Neutrophil (primary cell): ENCODE measurements at regions not wholly inside any gene's neighbourhood (a gene's known extent, or its start where the extent isn't known, plus 50 kb on each side); places are given as distances from the start of the nearest gene placed in this dataset.

Experiments
- H3K27ac ChIP-seq: fragments of 200-600 bp; sonication (generic); 2 replicates; pipeline ENCODE4 v1.5.1; 2016; ENCODE audit warnings: mild to moderate bottlenecking, moderate library complexity
- H3K27me3 ChIP-seq: fragments of 200-600 bp; sonication (generic); 2 replicates; pipeline ENCODE4 v1.6.0; 2016; ENCODE audit warnings: mild to moderate bottlenecking
- H3K36me3 ChIP-seq: fragments of 200-600 bp; sonication (generic); 2 replicates; pipeline ENCODE4 v1.5.1; 2017
- H3K4me1 ChIP-seq, 2 experiments: fragments of 200-600 bp in 1 of 2; sonication (generic) in 1 of 2; 1 replicate in 1 of 2; 2 replicates in 1 of 2; pipeline versions ENCODE4 v1.5.1 to v1.6.1; 2013 to 2016; ENCODE audit warnings: low read depth in 1 of 2, low read length in 1 of 2, mild to moderate bottlenecking in 1 of 2, moderate library complexity in 1 of 2; ENCODE audit not compliant: control insufficient read depth in 1 of 2, insufficient read depth in 1 of 2
- H3K4me3 ChIP-seq, 2 experiments: fragments of 200-600 bp in 1 of 2; sonication (generic) in 1 of 2; 1 replicate in 1 of 2; 2 replicates in 1 of 2; pipeline ENCODE4 v1.5.1; 2013 to 2016; ENCODE audit warnings: low read depth in 1 of 2, low read length in 1 of 2, mild to moderate bottlenecking in 1 of 2, moderate library complexity in 1 of 2
- H3K9me3 ChIP-seq: fragments of 200-600 bp; sonication (generic); 2 replicates; pipeline ENCODE4 v1.5.1; 2016
- TF ChIP-seq, protein P1 (sequence below): fragments of 200-600 bp; sonication (generic); IDR thresholded peaks from 2 replicates; pipeline ENCODE4 v1.5.1; 2016; ENCODE audit warnings: antibody characterized with exemption

GRCh38 chr4:120403296-120403695 lies 336.6 kb upstream of the MAD2L1 start:
- TF ChIP-seq, protein P1, sequence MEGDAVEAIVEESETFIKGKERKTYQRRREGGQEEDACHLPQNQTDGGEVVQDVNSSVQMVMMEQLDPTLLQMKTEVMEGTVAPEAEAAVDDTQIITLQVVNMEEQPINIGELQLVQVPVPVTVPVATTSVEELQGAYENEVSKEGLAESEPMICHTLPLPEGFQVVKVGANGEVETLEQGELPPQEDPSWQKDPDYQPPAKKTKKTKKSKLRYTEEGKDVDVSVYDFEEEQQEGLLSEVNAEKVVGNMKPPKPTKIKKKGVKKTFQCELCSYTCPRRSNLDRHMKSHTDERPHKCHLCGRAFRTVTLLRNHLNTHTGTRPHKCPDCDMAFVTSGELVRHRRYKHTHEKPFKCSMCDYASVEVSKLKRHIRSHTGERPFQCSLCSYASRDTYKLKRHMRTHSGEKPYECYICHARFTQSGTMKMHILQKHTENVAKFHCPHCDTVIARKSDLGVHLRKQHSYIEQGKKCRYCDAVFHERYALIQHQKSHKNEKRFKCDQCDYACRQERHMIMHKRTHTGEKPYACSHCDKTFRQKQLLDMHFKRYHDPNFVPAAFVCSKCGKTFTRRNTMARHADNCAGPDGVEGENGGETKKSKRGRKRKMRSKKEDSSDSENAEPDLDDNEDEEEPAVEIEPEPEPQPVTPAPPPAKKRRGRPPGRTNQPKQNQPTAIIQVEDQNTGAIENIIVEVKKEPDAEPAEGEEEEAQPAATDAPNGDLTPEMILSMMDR: no peak
- Histone ChIP-seq H3K9me3 (no peaks in the 10 kb centered on the region), H3K4me3 (no peak overlapping the region)

DNA sequence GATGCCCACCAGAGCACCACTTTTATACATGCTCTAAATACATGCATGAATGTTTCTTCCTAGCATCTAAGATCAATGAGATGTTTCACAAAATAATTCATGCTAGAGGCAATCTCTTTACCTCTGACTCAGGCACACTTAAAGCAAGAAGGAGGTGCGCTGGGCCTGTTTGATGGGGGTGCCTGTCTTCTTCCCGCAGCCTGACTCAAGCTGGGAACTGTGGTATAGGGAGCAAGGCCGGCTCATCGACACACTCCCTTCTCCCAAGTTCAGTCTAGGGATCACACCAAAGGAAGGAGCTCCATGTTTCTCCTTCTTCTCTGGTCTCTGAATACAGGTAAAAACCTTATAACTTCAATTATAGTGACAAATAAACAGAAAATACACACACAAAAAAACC lies 333.8 kb upstream of the MAD2L1 start:
- TF ChIP-seq, protein P1: no peak

More at GRCh38 chr4:120403296-120403695, 336.6 kb upstream of the MAD2L1 start:
- H3K27me3 ChIP-seq: no peaks in the 10 kb centered on the region
- no peaks in the 10 kb centered on the region for H3K4me1 ChIP-seq
- H3K27ac ChIP-seq: no peak overlapping the region
- no peaks in the 10 kb centered on the region for H3K36me3 ChIP-seq

GRCh38 chr4:120399826-120400225 lies 333.2 kb upstream of the MAD2L1 start:
- TF ChIP-seq, protein P1: no peak

More for the DNA sequence above, 333.8 kb upstream of the MAD2L1 start:
- H3K4me3 ChIP-seq: no peak overlapping the region
- H3K4me1 ChIP-seq: no peaks in the 10 kb centered on the region
- H3K27ac ChIP-seq: no peak overlapping the region
- H3K36me3 ChIP-seq: no peaks in the 10 kb centered on the region
- H3K27me3 ChIP-seq: no peaks in the 10 kb centered on the region
- H3K9me3 ChIP-seq: no peaks in the 10 kb centered on the region

GRCh38 chr4:120395746-120396145 lies 329.1 kb upstream of the MAD2L1 start:
- Histone ChIP-seq H3K4me3 (no peak overlapping the region), H3K9me3 (no peaks in the 10 kb centered on the region)
- TF ChIP-seq, protein P1: no peak

More at GRCh38 chr4:120399826-120400225, 333.2 kb upstream of the MAD2L1 start:
- Histone ChIP-seq H3K9me3 (no peaks in the 10 kb centered on the region), H3K27ac (no peak overlapping the region), H3K4me1 (no peaks in the 10 kb centered on the region), H3K36me3 (no peaks in the 10 kb centered on the region), H3K4me3 (no peak overlapping the region), H3K27me3 (no peaks in the 10 kb centered on the region)

GRCh38 chr4:120355881-120356280 lies 289.2 kb upstream of the MAD2L1 start:
- no peak overlapping the region for H3K27ac ChIP-seq
- H3K4me3 ChIP-seq: no peak overlapping the region
- no peaks in the 10 kb centered on the region for H3K27me3 ChIP-seq
- TF ChIP-seq, protein P1: no peak
- H3K4me1 ChIP-seq: no peaks in the 10 kb centered on the region
- no peaks in the 10 kb centered on the region for H3K36me3 ChIP-seq
- no peaks in the 10 kb centered on the region for H3K9me3 ChIP-seq

More at GRCh38 chr4:120395746-120396145, 329.1 kb upstream of the MAD2L1 start:
- Histone ChIP-seq H3K27ac (no peak overlapping the region), H3K27me3 (no peaks in the 10 kb centered on the region), H3K36me3 (no peaks in the 10 kb centered on the region), H3K4me1 (no peaks in the 10 kb centered on the region)

DNA sequence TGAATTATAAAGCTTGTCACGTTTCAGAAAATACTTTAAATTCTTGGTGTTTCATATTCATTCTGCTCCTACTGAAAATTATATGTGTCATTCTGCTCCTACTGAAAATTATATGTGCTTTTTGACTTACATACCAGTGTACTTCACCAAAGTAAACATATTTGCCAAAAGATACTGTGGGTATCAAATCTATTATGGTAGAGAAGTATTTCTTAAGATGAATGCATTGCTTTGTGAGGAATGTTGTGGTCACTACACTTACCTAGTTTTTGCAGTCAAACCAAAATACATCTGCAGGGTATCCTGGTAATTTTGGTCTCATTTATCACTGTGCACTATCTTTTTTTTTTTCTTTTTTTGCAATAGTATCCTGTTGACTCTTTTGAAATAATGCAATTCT lies 287.7 kb upstream of the MAD2L1 start:
- Histone ChIP-seq H3K27ac (no peak overlapping the region), H3K27me3 (no peaks in the 10 kb centered on the region), H3K4me3 (no peak overlapping the region), H3K36me3 (no peaks in the 10 kb centered on the region), H3K9me3 (no peaks in the 10 kb centered on the region), H3K4me1 (no peaks in the 10 kb centered on the region)
- TF ChIP-seq, protein P1: no peak
